HG03558 (cell line): ENCODE measurements at regions not wholly inside any gene's neighbourhood (a gene's known extent, or its start where the extent isn't known, plus 50 kb on each side); places are given as distances from the start of the nearest gene placed in this dataset.

Experiments used
- ATAC-seq: cut with Tn5 transposase; IDR thresholded peaks from one replicate; pipeline ENCODE4 v1.9.1; 2021; ENCODE audit warnings: moderate number of reproducible peaks; ENCODE audit not compliant: unreplicated experiment; ENCODE audit errors: extremely low read depth

- ATAC-seq, result no peak
These were observed 545.1 kb downstream of the AACS start for GRCh38 chr12:125610292-125610691.

GRCh38 chr12:125610971-125611370, 545.7 kb downstream of the AACS start:
- ATAC-seq, result no peak

GRCh38 chr12:125614058-125614457, 548.8 kb downstream of the AACS start:
- ATAC-seq, result no peak

GRCh38 chr12:125619723-125620122, 554.5 kb downstream of the AACS start:
- ATAC-seq, result no peak

GRCh38 chr12:125633686-125634085, 568.5 kb downstream of the AACS start:
- ATAC-seq, result no peak

GRCh38 chr12:125634813-125635212, 569.6 kb downstream of the AACS start:
- ATAC-seq, result no peak

- ATAC-seq, result no peak
These were observed 574.6 kb downstream of the AACS start for GRCh38 chr12:125639826-125640225.

GRCh38 chr12:125643055-125643454, 577.8 kb downstream of the AACS start:
- ATAC-seq, result no peak

- no peak for ATAC-seq
These were observed 580.5 kb downstream of the AACS start for GRCh38 chr12:125645724-125646123.

GRCh38 chr12:125650587-125650986, 585.4 kb downstream of the AACS start:
- ATAC-seq, result no peak

- no peak for ATAC-seq
These were observed 586.4 kb downstream of the AACS start for GRCh38 chr12:125651625-125652024.

GRCh38 chr12:125652681-125653080, 587.4 kb downstream of the AACS start:
- no peak for ATAC-seq

GRCh38 chr12:125657681-125658080, 592.4 kb downstream of the AACS start:
- no peak for ATAC-seq

GRCh38 chr12:125674554-125675338, 609.5 kb downstream of the AACS start:
- no peak for ATAC-seq

- ATAC-seq, result no peak
These were observed 611.1 kb downstream of the AACS start for GRCh38 chr12:125676366-125676765.

GRCh38 chr12:125677829-125678228, 612.6 kb downstream of the AACS start:
- ATAC-seq, result no peak

GRCh38 chr12:125678589-125678993, 613.4 kb downstream of the AACS start:
- no peak for ATAC-seq

- ATAC-seq, result peak; percentile 65
These were observed 618.6 kb downstream of the AACS start for GRCh38 chr12:125683748-125684381.

- ATAC-seq, result no peak
These were observed 619.9 kb downstream of the AACS start for GRCh38 chr12:125684968-125685790.

GRCh38 chr12:125685915-125686314, 620.7 kb downstream of the AACS start:
- no peak for ATAC-seq

GRCh38 chr12:125687403-125687802, 622.2 kb downstream of the AACS start:
- no peak for ATAC-seq
